GM12892 (cell line): ENCODE measurements at regions not wholly inside any gene's neighbourhood (a gene's known extent, or its start where the extent isn't known, plus 50 kb on each side); places are given as distances from the start of the nearest gene placed in this dataset.
"Not testable (repeated sequence)": the region's sequence is repeated elsewhere in the genome, so short reads cannot be mapped to it uniquely, and the experiment has no call there.

Source experiments
- POLR2A ChIP-seq: IDR thresholded peaks from 2 replicates; pipeline ENCODE4 v1.6.1; 2011; ENCODE audit warnings: low read depth, low read length, control low read depth
- POLR2AphosphoS5 ChIP-seq: IDR thresholded peaks from 2 replicates; pipeline ENCODE4 v1.6.1; 2011; ENCODE audit warnings: low read depth, low read length, control low read depth

GRCh38 chr9:119672763-119673162 is 303.5 kb upstream of the BRINP1 start:
- not testable (repeated sequence) for TF ChIP-seq POLR2A, POLR2AphosphoS5
